CD4-positive, alpha-beta T cell treated with Interleukin-6 at 100 ng/mL for 8 hours (primary cell): ENCODE measurements at regions not wholly inside any gene's neighbourhood (a gene's known extent, or its start where the extent isn't known, plus 50 kb on each side); places are given as distances from the start of the nearest gene placed in this dataset.

ENCODE experiments used
- DNase-seq: peaks from one replicate; pipeline ENCODE4 v3.0.0-alpha.2; 2020; ENCODE audit warnings: mixed read lengths, low spot score

GRCh38 chr10:3411044-3411443 is 238.5 kb upstream of the PITRM1 start:
- DNase-seq, result no peak

- DNase-seq, result no peak
Measured at GRCh38 chr10:3409928-3410327, 237.3 kb upstream of the PITRM1 start.

- no peak for DNase-seq
Measured at GRCh38 chr10:3408603-3409365, 236.2 kb upstream of the PITRM1 start.

GRCh38 chr10:3407208-3407607 is 234.6 kb upstream of the PITRM1 start:
- no peak for DNase-seq

GRCh38 chr10:3406556-3406955 is 234.0 kb upstream of the PITRM1 start:
- no peak for DNase-seq

GRCh38 chr10:3404381-3404780 is 231.8 kb upstream of the PITRM1 start:
- no peak for DNase-seq

- no peak for DNase-seq
Measured at GRCh38 chr10:3402187-3402751, 229.7 kb upstream of the PITRM1 start.

- DNase-seq, result no peak
Measured at GRCh38 chr10:3401491-3401938, 228.9 kb upstream of the PITRM1 start.

GRCh38 chr10:3400348-3400747 is 227.8 kb upstream of the PITRM1 start:
- DNase-seq, result no peak

- DNase-seq, result no peak
Measured at GRCh38 chr10:3399756-3400155, 227.2 kb upstream of the PITRM1 start.

GRCh38 chr10:3398825-3399646 is 226.5 kb upstream of the PITRM1 start:
- DNase-seq, result no peak

- no peak for DNase-seq
Measured at GRCh38 chr10:3397846-3398245, 225.3 kb upstream of the PITRM1 start.

- DNase-seq, result no peak
Measured at GRCh38 chr10:3397231-3397630, 224.6 kb upstream of the PITRM1 start.

- DNase-seq, result no peak
Measured at GRCh38 chr10:3396116-3396515, 223.5 kb upstream of the PITRM1 start.

- no peak for DNase-seq
Measured at GRCh38 chr10:3395458-3395861, 222.9 kb upstream of the PITRM1 start.

GRCh38 chr10:3395041-3395440 is 222.5 kb upstream of the PITRM1 start:
- DNase-seq, result no peak

GRCh38 chr10:3393958-3394357 is 221.4 kb upstream of the PITRM1 start:
- DNase-seq, result no peak

GRCh38 chr10:3391657-3392056 is 219.1 kb upstream of the PITRM1 start:
- DNase-seq, result no peak

- no peak for DNase-seq
Measured at GRCh38 chr10:3389130-3389529, 216.5 kb upstream of the PITRM1 start.

- no peak for DNase-seq
Measured at GRCh38 chr10:3385487-3385886, 212.9 kb upstream of the PITRM1 start.

- DNase-seq, result no peak
Measured at GRCh38 chr10:3382092-3382491, 209.5 kb upstream of the PITRM1 start.

GRCh38 chr10:3380406-3381050 is 207.9 kb upstream of the PITRM1 start:
- DNase-seq, result no peak
